HG03575 (cell line): ENCODE measurements at regions not wholly inside any gene's neighbourhood (a gene's known extent, or its start where the extent isn't known, plus 50 kb on each side); places are given as distances from the start of the nearest gene placed in this dataset.
"Not testable (repeated sequence)": the region's sequence is repeated elsewhere in the genome, so short reads cannot be mapped to it uniquely, and the experiment has no call there.

Experiments used
- ATAC-seq: cut with Tn5 transposase; IDR thresholded peaks from one replicate; pipeline ENCODE4 v1.9.1; 2021; ENCODE audit not compliant: unreplicated experiment, insufficient number of reproducible peaks, low FRiP score; ENCODE audit errors: extremely low read depth

- ATAC-seq, result not testable (repeated sequence)
Observed at GRCh38 chr15:21357056-21357455, 83.2 kb downstream of the POTEB3 start.

DNA sequence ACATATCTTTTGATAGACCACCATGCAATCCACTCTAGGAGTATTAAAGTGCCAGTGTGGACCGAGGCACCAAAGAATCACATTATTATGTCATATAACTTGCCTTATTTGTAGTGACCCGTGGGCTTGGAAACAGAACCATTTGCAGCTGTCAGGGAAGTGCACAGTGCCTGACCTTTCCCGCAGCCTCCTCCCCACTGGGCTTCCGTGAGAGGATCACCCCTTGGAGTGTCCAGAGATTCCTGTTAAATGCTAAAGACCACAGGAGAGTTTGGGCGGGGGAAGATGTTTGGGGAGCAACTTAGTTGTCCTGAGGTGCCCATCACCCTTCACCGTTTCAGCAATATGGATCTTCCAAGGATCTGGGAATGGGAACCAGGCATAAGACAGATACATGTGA lies 84.4 kb downstream of the POTEB3 start:
- ATAC-seq, result not testable (repeated sequence)

GRCh38 chr15:21354597-21354996 lies 85.7 kb downstream of the POTEB3 start:
- ATAC-seq, result not testable (repeated sequence)

- ATAC-seq, result not testable (repeated sequence)
Observed at GRCh38 chr15:21352670-21353318, 87.5 kb downstream of the POTEB3 start.

GRCh38 chr15:21344960-21345359 lies 95.3 kb downstream of the POTEB3 start:
- ATAC-seq, result not testable (repeated sequence)

DNA sequence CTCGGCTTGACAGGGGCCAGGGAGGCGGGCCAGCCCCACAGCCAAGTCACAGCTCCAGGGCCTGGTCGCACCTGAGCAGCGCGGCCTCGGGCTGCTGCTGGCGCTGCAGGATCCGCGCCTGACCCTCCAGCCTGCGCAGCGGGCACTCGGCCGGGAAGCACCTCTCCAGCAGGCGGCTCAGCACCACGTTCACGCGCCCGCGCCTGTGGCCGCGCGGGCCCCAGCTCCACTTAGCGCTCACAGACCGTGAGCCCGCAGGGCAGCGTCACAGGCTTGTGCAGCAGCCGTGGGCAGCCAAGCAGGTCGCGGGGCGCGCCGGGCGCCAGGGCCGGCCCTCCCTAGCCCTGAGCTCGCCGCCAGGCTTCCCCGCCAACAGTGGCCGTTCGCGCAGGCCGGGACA lies 95.8 kb downstream of the POTEB3 start:
- not testable (repeated sequence) for ATAC-seq

GRCh38 chr15:21337028-21337427 lies 103.3 kb downstream of the POTEB3 start:
- not testable (repeated sequence) for ATAC-seq

- not testable (repeated sequence) for ATAC-seq
Observed at GRCh38 chr15:21324720-21325460, 115.4 kb downstream of the POTEB3 start.

- not testable (repeated sequence) for ATAC-seq
Observed at GRCh38 chr15:21284353-21284752, 155.9 kb downstream of the POTEB3 start.

DNA sequence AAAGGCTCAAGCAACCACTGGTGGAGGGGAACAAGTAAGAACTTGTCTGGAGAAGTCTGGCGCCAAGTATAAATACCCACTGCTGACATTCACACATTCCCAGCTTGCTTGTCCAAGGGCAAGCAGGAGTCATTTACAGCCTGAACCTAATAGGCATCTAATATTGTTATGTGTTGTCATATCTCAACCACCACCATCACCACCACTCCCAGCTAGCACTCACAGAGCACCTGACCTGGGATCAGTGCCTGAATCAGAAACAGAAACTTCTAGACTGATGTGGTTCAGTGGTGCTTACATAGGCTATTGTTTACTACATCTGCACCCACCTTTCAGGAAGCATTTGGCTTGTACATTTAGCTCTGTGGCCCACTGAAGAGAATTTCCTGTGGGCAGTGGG lies 157.1 kb downstream of the POTEB3 start:
- peak; percentile 93 for ATAC-seq

- ATAC-seq, result not testable (repeated sequence)
Observed at GRCh38 chr15:21280272-21280671, 160.0 kb downstream of the POTEB3 start.

DNA sequence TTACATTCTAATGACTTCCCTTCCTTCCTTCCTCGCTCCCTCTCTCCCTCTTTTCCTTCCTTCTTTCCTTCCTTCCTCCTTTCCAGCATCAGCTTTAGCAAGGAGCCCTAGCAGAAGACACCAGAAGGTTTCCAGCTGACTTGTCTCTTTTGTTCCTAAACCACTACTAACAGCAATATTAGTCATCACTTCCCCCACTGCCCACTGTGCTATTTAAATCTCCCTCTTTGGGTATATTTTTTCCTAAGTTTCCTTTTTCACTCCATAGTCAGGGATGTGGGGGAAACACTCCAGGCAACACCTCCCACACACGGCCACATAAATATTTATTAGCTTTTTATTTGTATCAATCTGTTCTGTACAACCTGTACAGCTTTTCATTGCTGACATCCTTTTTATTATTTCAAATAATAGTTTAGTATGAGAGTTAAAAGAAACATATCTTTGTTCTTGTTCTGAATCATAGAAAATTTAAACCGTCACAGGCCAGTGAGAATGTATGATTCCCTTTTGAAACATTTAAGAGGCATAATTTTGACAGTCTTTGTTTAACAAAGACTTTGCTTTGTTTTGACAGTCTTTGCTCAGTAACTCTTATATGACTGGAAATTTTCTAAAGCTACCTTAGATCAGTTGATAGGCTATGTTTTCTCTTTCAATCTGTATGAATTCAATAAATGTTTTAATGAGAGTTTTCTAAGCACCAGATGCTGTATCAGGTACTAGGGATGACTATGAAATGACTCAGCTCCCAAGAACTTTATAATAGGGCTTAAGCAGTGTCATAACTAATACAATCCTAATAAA lies 167.9 kb downstream of the POTEB3 start:
- ATAC-seq, result peak; percentile 39

DNA sequence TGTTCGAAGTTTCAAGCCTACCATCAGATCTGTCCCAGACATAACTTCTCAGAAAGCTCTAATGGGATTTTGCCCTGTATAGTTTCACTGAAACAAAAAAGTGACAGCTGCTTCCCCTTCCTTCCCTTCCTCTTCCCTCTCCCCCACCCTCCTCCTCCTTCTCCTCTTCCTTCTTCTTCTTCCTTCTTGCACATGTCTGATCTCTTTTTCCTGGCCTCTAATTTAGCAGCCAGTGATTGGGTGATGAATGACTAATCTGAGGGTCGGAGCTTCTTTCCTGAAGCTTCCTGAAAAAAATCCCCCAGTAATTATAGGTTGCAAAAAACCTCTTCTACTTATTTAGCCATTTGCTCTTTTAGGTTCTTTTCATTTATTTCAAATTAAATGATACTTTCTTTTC lies 168.7 kb downstream of the POTEB3 start:
- ATAC-seq, result no peak

DNA sequence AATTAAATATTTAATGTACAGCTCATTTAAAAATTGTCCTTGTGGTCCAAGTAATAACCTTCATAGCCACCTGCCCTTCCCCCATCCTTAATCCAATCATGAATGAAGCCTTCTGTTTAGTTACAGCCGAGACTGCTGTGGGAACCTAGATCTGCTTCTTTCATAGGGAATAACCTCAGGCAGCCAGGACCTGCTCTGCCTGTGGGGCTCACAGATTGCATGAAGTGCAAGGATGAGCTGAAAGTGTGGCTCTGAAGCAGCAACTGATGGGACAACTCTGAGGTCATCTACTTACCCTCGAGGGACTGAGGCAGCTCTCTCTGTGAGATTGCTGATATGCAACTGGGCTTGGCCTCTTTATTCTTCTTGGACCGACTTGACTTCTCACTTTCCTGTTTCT lies 169.8 kb downstream of the POTEB3 start:
- no peak for ATAC-seq

DNA sequence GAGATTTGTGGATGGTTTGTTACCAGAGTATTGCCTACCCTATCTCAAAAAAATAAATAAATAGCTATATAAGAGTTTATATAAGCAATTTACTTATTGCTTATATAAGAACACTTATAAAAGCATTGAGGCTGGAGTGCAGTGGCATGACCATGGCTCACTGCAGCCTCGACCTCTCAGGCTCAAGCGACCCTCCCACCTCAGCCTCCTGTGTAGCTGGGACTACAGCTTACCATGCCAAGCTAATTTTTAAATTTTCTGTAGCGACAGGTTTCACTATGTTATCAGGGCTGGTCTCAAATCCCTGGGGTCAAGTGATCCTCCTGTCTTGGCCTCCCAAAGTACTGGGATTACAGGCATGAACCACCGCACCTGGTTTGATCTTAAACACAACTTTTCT lies 170.6 kb downstream of the POTEB3 start:
- not testable (repeated sequence) for ATAC-seq

- no peak for ATAC-seq
Observed at GRCh38 chr15:21269121-21269520, 171.2 kb downstream of the POTEB3 start.

DNA sequence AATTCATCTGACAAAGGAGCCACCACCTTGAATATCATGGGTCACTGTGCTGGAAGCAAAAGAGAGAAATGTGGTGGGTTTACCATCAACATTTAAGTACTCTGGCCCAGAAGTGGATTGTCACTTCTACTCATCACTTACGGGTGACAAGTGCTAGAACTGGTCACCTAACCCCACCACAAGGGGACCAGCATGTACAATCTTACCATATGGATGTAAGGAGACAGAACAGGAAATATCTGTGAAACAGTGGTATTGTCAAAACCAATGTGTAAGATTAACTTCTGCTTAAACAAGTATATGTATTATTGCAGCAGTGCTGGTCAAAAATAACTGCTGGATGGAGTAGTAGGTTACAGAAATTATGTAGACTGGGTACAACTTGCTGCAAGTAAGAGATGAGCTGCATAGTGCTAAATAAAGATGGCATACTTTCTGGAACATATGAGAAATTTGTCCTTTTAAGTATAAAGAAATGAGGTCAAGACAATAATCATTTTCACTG lies 171.8 kb downstream of the POTEB3 start:
- ATAC-seq, result no peak

- ATAC-seq, result no peak
Observed at GRCh38 chr15:21267671-21268395, 172.5 kb downstream of the POTEB3 start.

DNA sequence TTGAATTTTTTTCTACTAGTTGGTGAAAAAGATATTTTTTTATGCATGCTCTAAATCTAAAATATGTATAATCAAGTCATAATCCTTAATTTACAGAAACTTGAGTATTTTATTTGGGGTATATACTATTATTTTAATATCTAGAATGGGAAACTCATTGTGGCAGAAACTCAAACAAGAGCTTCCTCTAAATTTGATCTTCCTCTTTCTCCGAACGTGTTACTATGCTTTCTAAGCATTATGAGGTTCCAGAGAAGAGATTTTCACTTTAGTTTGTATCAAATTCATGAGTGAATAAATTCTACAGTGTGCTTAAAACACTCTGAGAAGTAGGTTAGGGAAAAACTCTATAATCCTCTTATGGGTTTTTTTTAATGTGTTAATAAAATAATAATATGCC lies 173.1 kb downstream of the POTEB3 start:
- no peak for ATAC-seq
